Ovary (tissue), 7 donors: ENCODE measurements at regions not wholly inside any gene's neighbourhood (a gene's known extent, or its start where the extent isn't known, plus 50 kb on each side); places are given as distances from the start of the nearest gene placed in this dataset.

Experiments used
- DNase-seq, 5 donors: peaks; one replicate each; pipeline ENCODE4 v3.0.0-alpha.2; 2019 to 2020
- H3K27ac ChIP-seq, 2 donors: fragments of 200-600 bp; one replicate each; pipeline versions ENCODE4 v1.5.1 to v1.8.0; 2019 to 2022
- H3K27me3 ChIP-seq: fragments of 200-600 bp; one replicate; pipeline ENCODE4 v1.8.0; 2022
- H3K36me3 ChIP-seq: fragments of 200-600 bp; sonication (generic); one replicate; pipeline ENCODE4 v1.5.1; 2019
- H3K4me1 ChIP-seq: one replicate; pipeline ENCODE4 v1.8.1; 2013; ENCODE audit warnings: mild to moderate bottlenecking, moderate library complexity; ENCODE audit not compliant: insufficient read depth
- H3K4me3 ChIP-seq: fragments of 200-600 bp; sonication (generic); one replicate; pipeline ENCODE4 v1.5.1; 2017
- H3K9me3 ChIP-seq, 2 donors: fragments of 200-600 bp in 1 of 2; sonication (generic) in 1 of 2; one replicate each; pipeline versions ENCODE4 v1.5.1 to v1.8.1; 2013 to 2019; ENCODE audit warnings: mild to moderate bottlenecking in 1 of 2, moderate library complexity in 1 of 2
- CTCF ChIP-seq, 3 donors: fragments of 450-650 bp in 2 of 3; fragments of 200-600 bp in 1 of 3; IDR thresholded peaks; one replicate each; pipeline versions ENCODE4 v1.5.1 to v1.8.0; 2016 to 2022; ENCODE audit warnings: antibody characterized with exemption in 3 of 3, mild to moderate bottlenecking in 1 of 3
- EP300 ChIP-seq: sonication (generic); formaldehyde crosslinking; IDR thresholded peaks from one replicate; pipeline ENCODE4 v1.6.1; 2017; ENCODE audit warnings: antibody characterized with exemption
- POLR2A ChIP-seq: fragments of 450-650 bp; IDR thresholded peaks from one replicate; pipeline ENCODE4 v1.6.1; 2017; ENCODE audit warnings: antibody characterized with exemption, mild to moderate bottlenecking, moderate library complexity
- WGBS, 3 donors: extraction: QIAGEN DNeasy Blood & Tissue Kit in 1 of 3; methylation state at CpG; one replicate each; pipeline versions ENCODE4 v1.1.5 to v1.1.7; 2013 to 2017; 5-methylcytosine and 5-hydroxymethylcytosine counted together
- intact Hi-C, 4 donors: fragments of 100-400 bp; cut with DNase I; formaldehyde crosslinking; loops; one replicate each; pipeline versions ENCODE4 v1.11.0 to v1.15.1; 2022 to 2023
- donor health status: DM: no; HTN: no; CAD: no; lungs with moderate emphysema.
- donor health status: DM: no; HTN: no; CAD: no.
- donor health status: Bipolar disorder and iron deficiency.
- donor health status: DM: no; HTN: no; CAD: no.
- donor health status: DM: yes; HTN: yes; CAD: no.

GRCh38 chr2:234847364-234847635, 104.5 kb upstream of the SH3BP4 start:
- no peak overlapping the region for H3K27ac ChIP-seq
- TF ChIP-seq POLR2A: no peak
- TF ChIP-seq EP300: no peak
- TF ChIP-seq CTCF (IDR thresholded peaks at IDR 0.05): no peak
- H3K4me3 ChIP-seq: no peak overlapping the region
- H3K4me1 ChIP-seq: no peaks in the 10 kb centered on the region
- H3K9me3 ChIP-seq: no peaks in the 10 kb centered on the region
- H3K36me3 ChIP-seq: no peaks in the 10 kb centered on the region
- no peak for DNase-seq
- intact Hi-C loops: no loop called here
- H3K27me3 ChIP-seq: no peaks in the 10 kb centered on the region
- WGBS, 3 donors: 97 to 99% (median 98%) methylated on average over 6 of the region's 6 CpGs

- intact Hi-C loops: no loop called here
- H3K27ac ChIP-seq: no peak overlapping the region
- no peaks in the 10 kb centered on the region for H3K9me3 ChIP-seq
- DNase-seq: no peak
- H3K36me3 ChIP-seq: no peaks in the 10 kb centered on the region
- WGBS, 3 donors: 73 to 81% (median 76%) methylated on average over 11 of the region's 11 CpGs
- no peak overlapping the region for H3K4me3 ChIP-seq
- TF ChIP-seq POLR2A: no peak
- no peak for TF ChIP-seq EP300
- TF ChIP-seq CTCF (IDR thresholded peaks at IDR 0.05): no peak
- H3K27me3 ChIP-seq: no peaks in the 10 kb centered on the region
- H3K4me1 ChIP-seq: no peaks in the 10 kb centered on the region
Observed at GRCh38 chr2:234846599-234847363, 105.0 kb upstream of the SH3BP4 start.

DNA sequence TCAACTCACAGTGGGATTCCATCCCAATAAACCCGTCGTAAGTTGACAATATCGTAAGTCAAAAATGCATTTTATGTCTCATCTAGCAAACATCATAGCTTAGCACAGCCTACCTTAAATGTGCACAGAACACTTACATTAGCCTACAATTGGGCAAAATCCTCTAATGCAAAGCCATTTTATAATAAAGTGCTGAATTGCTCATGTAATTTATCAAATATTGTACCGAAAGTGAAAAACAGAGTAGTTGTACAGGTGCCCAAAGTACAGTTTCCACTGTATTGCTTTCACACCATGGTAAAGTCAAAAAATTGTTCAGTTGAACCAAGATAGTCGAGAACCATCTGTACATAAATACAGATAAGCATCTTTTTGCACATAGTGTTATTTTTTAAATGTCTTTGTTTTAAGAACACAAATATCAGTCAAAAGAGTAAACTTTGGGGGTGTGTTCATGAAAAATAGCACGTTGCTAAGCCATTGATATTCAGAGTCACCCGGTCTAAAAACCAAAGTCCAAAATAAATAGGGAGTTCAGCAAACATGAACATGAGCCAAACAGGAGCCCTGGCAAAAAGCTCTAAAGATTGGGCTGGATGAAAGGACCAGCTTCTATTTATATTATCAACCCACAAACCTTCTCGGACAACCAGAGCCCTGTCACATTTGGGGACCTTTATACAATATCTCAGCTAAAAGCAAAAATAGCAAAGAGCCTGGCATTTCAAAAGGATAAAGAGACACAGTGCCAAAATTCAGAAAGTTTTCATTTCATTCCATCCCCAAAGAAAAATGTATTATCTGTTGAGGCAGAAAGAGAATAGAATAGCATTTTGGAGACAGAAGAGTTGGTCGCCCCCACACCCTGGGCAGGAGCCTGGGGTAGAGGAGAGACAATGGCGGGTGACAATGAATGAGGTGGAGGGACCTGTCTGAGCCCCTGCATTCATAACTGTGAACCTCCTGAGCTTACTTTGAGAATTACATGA, 105.9 kb upstream of the SH3BP4 start:
- no peak overlapping the region for H3K27ac ChIP-seq
- TF ChIP-seq POLR2A: no peak
- TF ChIP-seq EP300: no peak
- no peak for TF ChIP-seq CTCF (IDR thresholded peaks at IDR 0.05)
- peaks cover 4% of the 10 kb centered on the region for H3K4me1 ChIP-seq
- H3K36me3 ChIP-seq: no peaks in the 10 kb centered on the region
- H3K27me3 ChIP-seq: no peaks in the 10 kb centered on the region
- intact Hi-C loops: no loop called here
- no peaks in the 10 kb centered on the region for H3K9me3 ChIP-seq
- no peak for DNase-seq
- WGBS, 3 donors: 33 to 44% (median 36%) methylated on average over 10 of the region's 10 CpGs
- H3K4me3 ChIP-seq: no peak overlapping the region

DNA sequence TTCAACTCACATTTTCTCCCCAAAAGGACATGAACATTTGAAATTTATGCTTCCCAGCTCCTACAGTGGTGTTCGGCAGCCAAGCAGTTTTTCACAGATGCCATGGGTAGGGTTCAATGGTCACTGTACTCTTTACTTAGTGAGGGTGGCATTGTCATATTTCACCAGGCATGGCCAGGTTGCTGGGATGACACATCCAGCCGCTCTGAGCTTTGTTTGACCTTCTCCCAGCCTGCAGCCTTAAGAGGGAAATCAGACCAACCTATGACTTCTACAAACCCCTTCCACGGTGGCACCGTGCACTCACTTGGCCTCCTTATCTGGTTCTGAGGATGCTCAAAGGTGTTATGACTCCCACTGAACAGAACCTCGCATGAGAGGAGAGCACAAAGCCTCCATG, 108.4 kb upstream of the SH3BP4 start:
- peaks cover 8% of the 10 kb centered on the region for H3K4me1 ChIP-seq
- TF ChIP-seq POLR2A (no peak), EP300 (no peak), CTCF (IDR thresholded peaks at IDR 0.05) (no peak)
- DNase-seq: no peak
- intact Hi-C loops: no loop called here
- WGBS, 3 donors: 88 to 96% (median 95%) methylated on average over 5 of the region's 5 CpGs
- H3K27me3 ChIP-seq: no peaks in the 10 kb centered on the region
- no peaks in the 10 kb centered on the region for H3K9me3 ChIP-seq
- no peak overlapping the region for H3K4me3 ChIP-seq
- H3K27ac ChIP-seq: no peak overlapping the region
- H3K36me3 ChIP-seq: no peaks in the 10 kb centered on the region
